GM23338 (cell line): ENCODE measurements at regions not wholly inside any gene's neighbourhood (a gene's known extent, or its start where the extent isn't known, plus 50 kb on each side); places are given as distances from the start of the nearest gene placed in this dataset.

Source experiments
- ATAC-seq: fragments of 200-7000 bp; cut with Tn5 transposase; 3 replicates; pipeline ENCODE4 v1.9.1; 2020
- DNase-seq: peaks from one replicate; pipeline ENCODE4 v3.0.0-alpha.2; 2015; ENCODE audit warnings: low spot score
- H2AFZ ChIP-seq: fragments of 200-600 bp; sonication (generic); 2 replicates; pipeline ENCODE4 v1.8.0; 2016; ENCODE audit warnings: antibody characterized with exemption, mild to moderate bottlenecking, moderate library complexity
- H3F3A ChIP-seq: fragments of 200-600 bp; sonication (generic); replicated peaks from 2 replicates; pipeline ENCODE4 v1.8.0; 2017; ENCODE audit warnings: antibody characterized with exemption, mixed run types, low read depth
- H3K27ac ChIP-seq: fragments of 200-600 bp; sonication (generic); 2 replicates; pipeline ENCODE4 v1.6.1; 2016; ENCODE audit warnings: low read depth
- H3K27me3 ChIP-seq: fragments of 200-600 bp; sonication (generic); 2 replicates; pipeline ENCODE4 v1.8.0; 2016; ENCODE audit warnings: mild to moderate bottlenecking, mixed run types, moderate library complexity; ENCODE audit not compliant: insufficient read depth
- H3K36me3 ChIP-seq: fragments of 200-600 bp; sonication (generic); 2 replicates; pipeline ENCODE4 v1.8.0; 2016; ENCODE audit warnings: mild to moderate bottlenecking; ENCODE audit not compliant: insufficient read depth
- H3K4me1 ChIP-seq: fragments of 200-600 bp; sonication (generic); 2 replicates; pipeline ENCODE4 v1.8.0; 2016; ENCODE audit warnings: mild to moderate bottlenecking, moderate library complexity; ENCODE audit not compliant: insufficient read depth
- H3K4me2 ChIP-seq: fragments of 200-600 bp; sonication (generic); 2 replicates; pipeline ENCODE4 v1.7.1; 2017; ENCODE audit warnings: mixed run types
- H3K4me3 ChIP-seq: fragments of 200-600 bp; sonication (generic); 2 replicates; pipeline ENCODE4 v1.6.1; 2016; ENCODE audit warnings: mixed run types
- H3K79me2 ChIP-seq: fragments of 200-600 bp; sonication (generic); replicated peaks from 2 replicates; pipeline ENCODE4 v1.8.0; 2017; ENCODE audit warnings: mild to moderate bottlenecking; ENCODE audit not compliant: insufficient read depth
- H3K9me2 ChIP-seq: fragments of 200-600 bp; sonication (generic); 2 replicates; pipeline ENCODE4 v1.8.0; 2017; ENCODE audit not compliant: insufficient read depth
- H4K20me1 ChIP-seq: fragments of 200-600 bp; sonication (generic); replicated peaks from 2 replicates; pipeline ENCODE4 v1.8.0; 2017; ENCODE audit warnings: mild to moderate bottlenecking; ENCODE audit not compliant: insufficient read depth
- H3K27ac Mint-ChIP-seq: 2 replicates; pipeline ENCODE4 v1.8.0; 2020; ENCODE audit warnings: inconsistent platforms, mild to moderate bottlenecking, moderate library complexity, mixed read lengths
- H3K27me3 Mint-ChIP-seq: 3 replicates; pipeline ENCODE4 v1.8.0; 2022; ENCODE audit warnings: low read depth, mild to moderate bottlenecking, moderate library complexity, mixed read lengths, inconsistent platforms; ENCODE audit not compliant: insufficient read depth, poor library complexity
- H3K36me3 Mint-ChIP-seq: 3 replicates; pipeline ENCODE4 v1.8.0; 2021; ENCODE audit warnings: low read depth, mild to moderate bottlenecking, inconsistent platforms, moderate library complexity, mixed read lengths
- H3K4me1 Mint-ChIP-seq: 3 replicates; pipeline ENCODE4 v1.8.0; 2020; ENCODE audit warnings: mild to moderate bottlenecking, inconsistent platforms, mixed read lengths
- H3K4me3 Mint-ChIP-seq: 3 replicates; pipeline ENCODE4 v1.8.0; 2021; ENCODE audit warnings: moderate library complexity, mild to moderate bottlenecking, inconsistent platforms, mixed read lengths
- H3K9me3 Mint-ChIP-seq: 3 replicates; pipeline ENCODE4 v1.8.0; 2020; ENCODE audit warnings: moderate library complexity, mild to moderate bottlenecking, inconsistent platforms, mixed read lengths
- CREB1 ChIP-seq: fragments of 250-450 bp; sonication (Bioruptor Pico); IDR thresholded peaks from 2 replicates; pipeline ENCODE4 v1.5.0; 2020; ENCODE audit warnings: low read depth, mild to moderate bottlenecking, moderate library complexity
- CTCF ChIP-seq, 2 experiments: fragments of 200-600 bp in 1 of 2; sonication (generic) in 1 of 2; conservative IDR thresholded peaks; 2 replicates each; pipeline versions ENCODE4 v1.5.1 to v1.6.1; 2016 to 2017; ENCODE audit warnings: antibody characterized with exemption in 2 of 2, low read depth in 2 of 2, mild to moderate bottlenecking in 2 of 2, moderate library complexity in 1 of 2
- ETS1 ChIP-seq: IDR thresholded peaks from 2 replicates; pipeline ENCODE4 v1.6.1; 2016; ENCODE audit warnings: antibody characterized with exemption
- EZH2 ChIP-seq: fragments of 200-600 bp; sonication (generic); IDR thresholded peaks from one replicate; pipeline ENCODE4 v1.8.0; 2017; ENCODE audit warnings: antibody characterized with exemption, mild to moderate bottlenecking, low read depth; ENCODE audit not compliant: unreplicated experiment
- EZH2phosphoT487 ChIP-seq: fragments of 200-600 bp; sonication (generic); IDR thresholded peaks from one replicate; pipeline ENCODE4 v1.8.1; 2018; ENCODE audit warnings: antibody characterized with exemption; ENCODE audit not compliant: unreplicated experiment
- JUNB ChIP-seq: IDR thresholded peaks from one replicate; pipeline ENCODE4 v1.6.1; 2016; ENCODE audit warnings: antibody characterized with exemption; ENCODE audit not compliant: unreplicated experiment
- NANOG ChIP-seq: IDR thresholded peaks from 2 replicates; pipeline ENCODE4 v1.6.1; 2016; ENCODE audit warnings: antibody characterized with exemption, borderline replicate concordance
- POLR2AphosphoS5 ChIP-seq: IDR thresholded peaks from 2 replicates; pipeline ENCODE4 v1.6.1; 2016; ENCODE audit warnings: antibody characterized with exemption, low read depth
- REST ChIP-seq: IDR thresholded peaks from one replicate; pipeline ENCODE4 v1.6.1; 2018; ENCODE audit warnings: antibody characterized with exemption; ENCODE audit not compliant: unreplicated experiment
- STAT1 ChIP-seq: IDR thresholded peaks from one replicate; pipeline ENCODE4 v1.6.1; 2016; ENCODE audit warnings: antibody characterized with exemption; ENCODE audit not compliant: unreplicated experiment
- ZNF114 ChIP-seq: fragments of 250-450 bp; sonication (Bioruptor Pico); IDR thresholded peaks from 2 replicates; pipeline ENCODE4 v1.5.0; 2020; ENCODE audit warnings: mild to moderate bottlenecking, moderate library complexity
- ZNF331 ChIP-seq: fragments of 250-450 bp; sonication (Bioruptor Pico); IDR thresholded peaks from 2 replicates; pipeline ENCODE4 v1.5.0; 2020; ENCODE audit warnings: low read depth, mild to moderate bottlenecking, moderate library complexity
- ZNF462 ChIP-seq: fragments of 250-450 bp; sonication (Bioruptor Pico); IDR thresholded peaks from 2 replicates; pipeline ENCODE4 v1.5.0; 2020; ENCODE audit warnings: mild to moderate bottlenecking, moderate library complexity

GRCh38 chr3:177435301-177435700 is 238.0 kb upstream of the TBL1XR1 start:
- no peak for DNase-seq
- Histone ChIP-seq H3K27ac (no peak overlapping the region), H3F3A (no peaks in the 10 kb centered on the region), H3K4me1 (peaks cover 20% of the 10 kb centered on the region), H3K79me2 (no peaks in the 10 kb centered on the region), H3K4me3 (no peak overlapping the region), H3K36me3 (no peaks in the 10 kb centered on the region), H3K4me2 (no peak overlapping the region), H3K27me3 (no peaks in the 10 kb centered on the region), H2AFZ (no peak overlapping the region), H3K9me2 (peaks cover 5% of the 10 kb centered on the region; the same call in 1 of the 2 replicates), H4K20me1 (no peaks in the 10 kb centered on the region)
- no peak overlapping the region for H3K4me3 Mint-ChIP-seq
- H3K36me3 Mint-ChIP-seq, result no peaks in the 10 kb centered on the region
- no peaks in the 10 kb centered on the region for H3K9me3 Mint-ChIP-seq
- TF ChIP-seq ZNF462 (CRISPR knock-in tag), result no peak
- no peak for TF ChIP-seq ETS1
- TF ChIP-seq POLR2AphosphoS5, result no peak
- TF ChIP-seq ZNF114 (CRISPR knock-in tag), result no peak
- TF ChIP-seq ZNF331 (CRISPR knock-in tag), result no peak
- TF ChIP-seq STAT1, result no peak
- TF ChIP-seq CTCF (conservative IDR thresholded peaks at IDR 0.05; ENCODE audit: low read depth in 2 of 2), result no peak
- TF ChIP-seq CREB1 (CRISPR knock-in tag), result no peak
- no peak for TF ChIP-seq REST
- no peak for TF ChIP-seq NANOG
- TF ChIP-seq EZH2phosphoT487, result no peak
- TF ChIP-seq JUNB, result no peak
- no peak for TF ChIP-seq EZH2
- peaks cover 21% of the 10 kb centered on the region for H3K4me1 Mint-ChIP-seq
- no peak overlapping the region for H3K27ac Mint-ChIP-seq
- peaks cover 3% of the 10 kb centered on the region for H3K27me3 Mint-ChIP-seq
- ATAC-seq, result no peak
